Putamen (tissue), 1 donor: ENCODE measurements at regions not wholly inside any gene's neighbourhood (a gene's known extent, or its start where the extent isn't known, plus 50 kb on each side); places are given as distances from the start of the nearest gene placed in this dataset.
"Not testable (repeated sequence)": the region's sequence is repeated elsewhere in the genome, so short reads cannot be mapped to it uniquely, and the experiment has no call there.

Experiments used
- DNase-seq: peaks from one replicate; pipeline ENCODE4 v3.0.0-alpha.2; 2016; ENCODE audit warnings: low spot score

DNA sequence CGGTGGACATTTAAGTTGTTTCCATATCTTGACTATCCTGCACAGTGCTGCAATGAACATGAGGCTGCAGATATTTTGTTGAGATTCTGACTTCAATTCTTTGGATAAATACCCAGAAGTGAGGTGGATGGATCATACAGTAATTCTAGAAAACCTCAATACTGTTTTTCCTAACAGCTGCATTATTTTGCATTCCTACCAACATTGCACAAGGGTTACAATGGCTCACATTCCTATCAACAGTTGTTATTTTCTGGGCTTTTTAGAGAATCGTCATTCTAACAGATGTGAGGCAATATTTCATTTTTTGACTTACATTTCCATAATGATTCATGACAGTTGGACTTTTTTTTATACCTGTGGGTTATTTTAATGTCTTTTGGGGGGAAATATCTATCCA is 716.9 kb upstream of the ANO3 start:
- DNase-seq = no peak

DNA sequence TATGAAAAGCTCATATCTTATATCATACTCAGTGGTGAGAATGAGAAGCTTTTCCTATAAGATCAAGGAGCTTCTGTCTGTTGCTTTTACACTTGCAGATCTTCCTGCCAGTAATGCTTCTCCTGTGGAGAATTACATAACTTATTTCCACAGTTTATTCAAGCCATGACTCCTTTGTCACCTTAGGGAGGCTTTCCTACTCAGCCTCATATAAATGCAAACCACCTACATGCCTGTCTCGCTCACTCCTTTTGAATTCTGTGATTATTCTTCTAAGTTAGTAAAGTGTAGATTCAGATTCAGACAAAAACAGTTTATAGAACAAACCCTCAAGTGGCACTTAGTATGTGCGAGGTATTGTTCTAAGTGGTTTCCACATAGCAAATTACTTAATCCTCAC is 716.1 kb upstream of the ANO3 start:
- DNase-seq = peak; percentile 68

DNA sequence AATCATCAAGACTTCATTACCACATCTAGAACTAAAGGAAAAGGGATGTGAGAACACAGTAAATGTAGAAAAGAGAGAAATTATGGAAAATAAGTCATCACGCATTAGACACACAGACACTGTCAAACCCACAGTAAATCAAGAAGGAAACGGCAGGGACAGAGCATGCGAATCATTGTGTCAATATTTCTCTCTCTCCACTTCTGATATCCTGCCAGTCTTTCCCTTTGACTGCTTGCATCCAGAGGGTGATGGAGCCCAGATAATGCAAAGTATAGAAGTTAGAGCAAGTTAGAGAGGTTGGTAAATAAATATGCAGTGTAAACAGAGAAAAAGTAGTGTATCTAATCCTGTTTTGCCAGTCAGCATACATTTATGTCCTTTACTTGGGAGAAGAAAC is 706.8 kb upstream of the ANO3 start:
- DNase-seq = no peak

DNA sequence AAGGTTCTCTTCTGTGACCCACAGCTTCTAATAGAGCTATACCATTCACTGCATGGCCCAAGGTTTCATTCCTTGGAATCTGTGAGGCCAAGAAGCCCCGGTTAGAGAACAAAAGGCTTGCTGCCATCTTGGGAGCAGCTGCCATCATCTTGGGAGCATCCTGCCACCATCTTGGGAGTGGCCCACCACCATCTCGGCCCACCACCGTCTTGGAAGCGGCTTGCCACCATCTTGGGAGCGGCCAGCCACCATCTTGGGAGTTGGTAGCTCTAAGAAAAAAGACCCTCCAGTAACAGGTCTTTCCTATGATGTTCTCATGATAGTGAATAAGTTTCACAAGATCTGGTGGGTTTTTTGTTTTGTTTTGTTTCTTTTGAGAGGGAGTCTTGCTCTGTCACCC is 703.9 kb upstream of the ANO3 start:
- DNase-seq = no peak

DNA sequence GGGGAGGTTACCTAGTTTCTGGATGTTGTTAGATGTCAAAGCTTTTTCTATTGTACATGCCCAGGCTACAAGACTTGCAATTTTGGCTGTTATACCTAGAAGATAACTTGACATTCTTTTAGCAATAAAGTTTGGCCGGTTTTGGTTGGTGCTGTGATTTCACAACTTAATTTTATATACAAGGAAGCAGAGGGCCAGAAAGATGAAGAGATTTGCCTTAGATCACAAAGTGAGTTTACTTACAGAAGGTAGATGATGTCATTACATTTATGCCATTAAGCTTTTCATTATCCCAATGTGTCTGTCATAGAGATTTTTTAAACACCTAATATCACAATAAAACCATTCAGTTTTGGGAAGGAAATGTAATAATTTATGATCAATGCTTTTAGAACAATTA is 698.7 kb upstream of the ANO3 start:
- no peak for DNase-seq

DNA sequence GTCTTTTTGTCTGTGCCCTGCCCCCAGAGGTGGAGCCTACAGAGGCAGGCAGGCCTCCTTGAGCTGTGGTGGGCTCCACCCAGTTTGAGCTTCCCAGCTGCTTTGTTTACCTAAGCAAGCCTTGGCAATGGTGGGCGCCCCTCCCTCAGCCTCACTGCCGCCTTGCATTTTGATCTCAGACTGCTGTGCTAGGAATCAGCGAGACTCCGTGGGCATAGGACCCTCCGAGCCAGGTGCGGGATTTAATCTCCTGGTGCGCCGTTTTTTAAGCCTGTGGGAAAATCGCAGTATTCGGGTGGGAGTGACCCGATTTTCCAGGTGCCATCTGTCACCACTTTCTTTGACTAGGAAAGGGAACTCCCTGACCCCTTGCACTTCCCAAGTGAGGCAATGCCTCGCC is 682.7 kb upstream of the ANO3 start:
- not testable (repeated sequence) for DNase-seq

DNA sequence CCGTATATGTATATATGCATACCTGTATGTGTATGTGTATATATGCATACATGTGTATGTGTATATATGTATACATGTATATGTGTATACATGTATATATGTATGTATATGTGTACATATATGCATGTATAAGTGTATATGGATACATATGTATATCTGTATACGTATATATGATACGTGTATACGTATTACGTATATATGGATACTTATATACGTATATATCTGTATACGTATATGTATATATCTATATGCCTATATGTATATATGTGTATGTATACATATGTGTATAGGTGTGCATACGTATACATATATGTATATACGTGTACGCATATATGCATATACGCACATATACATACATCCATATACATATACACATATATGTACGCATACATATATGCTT is 681.6 kb upstream of the ANO3 start:
- no peak for DNase-seq

DNA sequence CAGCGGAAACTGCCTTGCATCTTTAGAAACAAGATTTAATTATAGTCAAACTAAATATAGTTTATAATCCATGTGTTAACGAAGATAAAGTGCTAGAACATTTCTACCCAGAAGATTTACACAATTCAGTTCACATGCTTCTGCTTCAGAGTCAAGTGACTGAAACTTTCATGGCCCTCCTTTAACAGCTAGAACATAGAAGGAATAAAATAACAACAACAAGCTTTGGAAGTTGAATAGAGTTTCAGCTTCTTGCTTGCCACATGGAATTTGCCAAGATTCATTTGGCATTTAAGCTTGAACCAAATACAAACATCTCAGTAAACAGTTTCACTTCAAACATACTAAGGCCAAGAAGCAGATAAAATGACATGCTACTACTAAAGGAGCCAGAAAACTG is 676.3 kb upstream of the ANO3 start:
- DNase-seq = no peak

DNA sequence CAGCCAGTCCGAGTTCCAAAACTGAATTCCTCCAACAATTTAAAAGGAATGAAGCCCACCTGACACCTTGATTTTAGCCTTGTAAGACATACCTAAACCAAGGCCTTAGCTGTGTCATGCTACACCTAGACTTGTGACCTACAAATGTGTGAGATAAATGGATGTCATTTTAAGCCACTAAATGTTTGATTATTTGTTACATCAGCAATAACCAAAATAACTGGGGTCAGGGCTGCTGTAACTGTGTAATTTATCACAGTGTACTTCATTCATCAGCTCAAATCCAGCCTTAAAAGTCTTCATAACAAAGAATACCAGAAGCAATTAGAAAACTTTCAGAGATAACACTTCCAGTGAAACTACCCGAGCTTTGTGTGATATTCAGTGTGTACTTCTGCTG is 673.0 kb upstream of the ANO3 start:
- DNase-seq = no peak

DNA sequence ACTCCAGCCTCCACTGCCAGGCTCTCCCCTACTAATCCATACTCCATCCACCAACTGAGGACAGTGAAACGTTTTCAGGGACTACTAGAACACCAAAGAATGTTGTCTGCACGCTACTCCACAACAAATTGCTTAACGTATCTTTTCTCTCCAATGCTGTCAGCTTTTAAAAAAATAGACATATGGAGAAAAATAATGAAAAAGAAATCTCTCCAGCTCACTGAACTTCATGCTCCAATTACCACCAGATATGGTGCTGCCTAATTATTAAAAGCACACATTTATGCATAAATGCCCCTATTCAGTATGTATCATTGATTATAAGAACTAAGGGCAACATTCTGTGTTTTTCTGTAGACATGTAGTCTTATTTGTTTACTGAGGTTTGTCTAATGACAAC is 672.2 kb upstream of the ANO3 start:
- no peak for DNase-seq

DNA sequence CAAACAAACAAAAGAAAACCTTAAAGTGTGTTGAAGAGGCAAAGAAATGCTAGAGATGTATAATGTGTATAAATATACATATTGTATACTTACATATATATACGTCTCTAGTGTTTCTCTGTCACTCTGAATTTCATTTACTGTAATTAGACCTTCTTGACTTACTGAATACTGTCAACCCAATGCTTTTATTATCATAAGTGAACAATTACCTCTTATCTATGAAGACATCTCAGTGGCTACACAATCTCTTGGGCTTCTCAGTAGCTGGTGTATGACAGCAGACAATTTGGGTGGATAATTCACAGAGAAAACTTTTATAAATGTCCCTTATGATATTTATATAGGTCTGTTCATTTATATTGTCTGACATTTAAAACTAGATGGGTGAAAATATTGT is 664.1 kb upstream of the ANO3 start:
- no peak for DNase-seq

DNA sequence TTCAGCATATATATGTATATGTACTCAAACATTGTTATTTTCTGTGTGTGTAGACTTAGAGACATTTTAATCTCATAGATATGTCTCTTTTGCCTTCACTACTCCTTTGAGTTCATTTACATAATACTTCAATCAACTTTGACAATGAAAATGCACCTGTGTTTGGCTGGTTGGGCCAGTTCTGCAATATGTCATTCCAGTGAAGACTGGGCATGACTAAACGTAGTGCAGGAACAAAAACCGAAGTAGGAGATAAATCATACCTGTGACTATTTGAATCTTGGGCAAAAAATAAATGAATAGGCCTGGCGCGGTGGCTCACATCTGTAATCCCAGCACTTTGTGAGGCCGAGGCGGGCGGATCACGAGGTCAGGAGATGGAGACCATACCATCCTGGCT is 640.0 kb upstream of the ANO3 start:
- no peak for DNase-seq

DNA sequence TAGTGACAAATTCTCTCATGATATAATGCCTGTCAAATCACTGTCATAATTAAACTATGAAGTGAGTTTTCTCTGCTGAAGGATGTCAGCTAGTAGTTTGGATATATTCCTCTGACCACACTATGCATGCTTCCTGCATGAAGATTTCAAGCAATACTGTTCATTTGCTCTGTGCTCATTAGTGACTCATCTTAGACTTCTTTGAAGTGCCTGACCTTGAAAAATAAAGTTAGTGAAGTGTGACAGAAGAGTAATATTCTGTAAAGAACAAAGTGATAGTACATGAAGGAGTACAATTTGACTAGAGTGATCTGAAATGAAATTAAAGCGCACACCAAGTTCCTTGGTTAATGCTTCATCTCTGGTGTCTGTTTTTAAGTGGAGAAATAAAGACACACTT is 629.5 kb upstream of the ANO3 start:
- no peak for DNase-seq

DNA sequence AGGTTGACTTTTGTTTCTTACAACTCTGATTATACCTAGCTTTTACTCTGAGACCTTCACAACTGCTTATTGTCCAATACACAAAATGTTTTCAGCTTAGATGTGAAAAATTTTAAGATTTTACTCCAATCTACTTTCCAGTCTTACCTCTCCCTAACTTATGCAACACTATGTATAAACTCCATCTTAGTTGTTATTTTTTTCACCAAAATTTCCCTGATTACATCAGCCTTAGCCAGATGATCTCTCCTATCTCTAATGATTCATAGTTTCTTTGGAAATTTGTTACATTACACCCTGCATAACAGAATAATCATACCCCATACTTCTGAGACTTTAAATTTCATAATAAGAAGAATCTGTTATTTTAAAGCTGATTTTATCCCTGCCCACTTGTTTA is 621.0 kb upstream of the ANO3 start:
- no peak for DNase-seq

DNA sequence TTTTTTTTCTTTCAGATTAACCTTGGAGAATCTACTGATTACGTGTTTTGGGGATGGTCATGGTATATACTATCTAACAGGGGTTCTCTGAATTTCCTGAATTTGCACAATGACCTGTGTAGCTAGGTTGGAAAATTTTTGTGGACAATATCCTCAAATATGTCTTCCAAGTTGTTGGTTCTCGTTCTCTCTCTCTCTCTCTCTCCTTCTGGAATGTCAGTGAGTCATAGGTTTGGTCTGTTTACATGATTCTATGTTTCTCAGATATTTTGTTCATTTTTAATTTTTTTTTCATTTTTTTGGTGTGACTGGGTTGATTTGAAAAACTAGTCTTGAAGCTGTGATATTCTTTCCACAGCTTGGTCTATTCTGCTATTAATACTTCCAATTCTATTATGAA is 604.0 kb upstream of the ANO3 start:
- DNase-seq = no peak

DNA sequence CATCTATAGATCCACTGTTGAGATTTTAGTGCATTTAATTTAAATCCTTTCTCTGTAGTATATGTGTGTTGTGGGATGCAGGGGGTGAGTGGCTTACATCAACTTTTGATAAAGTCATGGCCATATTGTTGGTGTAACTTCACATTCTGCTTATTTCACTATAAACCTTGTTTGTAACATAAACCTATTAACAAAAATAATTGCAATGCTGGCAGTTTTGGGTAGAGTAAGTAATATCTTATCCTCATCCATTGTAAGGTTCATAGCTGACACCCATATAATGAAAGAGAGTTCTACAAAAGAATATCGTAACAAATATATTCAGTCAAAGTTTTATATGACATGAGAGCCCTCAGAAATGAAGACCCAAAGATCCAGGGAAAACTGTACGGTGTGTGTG is 601.7 kb upstream of the ANO3 start:
- DNase-seq = no peak

DNA sequence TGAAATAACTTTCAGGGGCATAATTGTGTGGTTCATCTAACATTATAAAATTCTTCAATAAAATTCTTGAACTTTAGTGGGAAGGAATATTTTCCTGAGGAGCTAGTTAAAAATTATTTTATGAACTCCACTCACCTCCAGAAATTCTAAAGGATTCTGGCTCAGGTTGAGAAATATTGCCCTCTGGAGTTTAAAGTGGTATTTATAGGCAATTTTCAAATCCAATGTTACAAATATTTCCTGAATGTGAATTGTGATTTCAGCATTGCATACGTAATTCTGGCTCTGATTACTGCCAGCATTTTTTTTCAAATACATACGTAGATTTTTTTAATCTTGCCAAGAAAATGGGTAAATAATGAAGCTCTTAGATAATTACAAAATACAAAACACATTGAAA is 598.2 kb upstream of the ANO3 start:
- no peak for DNase-seq

DNA sequence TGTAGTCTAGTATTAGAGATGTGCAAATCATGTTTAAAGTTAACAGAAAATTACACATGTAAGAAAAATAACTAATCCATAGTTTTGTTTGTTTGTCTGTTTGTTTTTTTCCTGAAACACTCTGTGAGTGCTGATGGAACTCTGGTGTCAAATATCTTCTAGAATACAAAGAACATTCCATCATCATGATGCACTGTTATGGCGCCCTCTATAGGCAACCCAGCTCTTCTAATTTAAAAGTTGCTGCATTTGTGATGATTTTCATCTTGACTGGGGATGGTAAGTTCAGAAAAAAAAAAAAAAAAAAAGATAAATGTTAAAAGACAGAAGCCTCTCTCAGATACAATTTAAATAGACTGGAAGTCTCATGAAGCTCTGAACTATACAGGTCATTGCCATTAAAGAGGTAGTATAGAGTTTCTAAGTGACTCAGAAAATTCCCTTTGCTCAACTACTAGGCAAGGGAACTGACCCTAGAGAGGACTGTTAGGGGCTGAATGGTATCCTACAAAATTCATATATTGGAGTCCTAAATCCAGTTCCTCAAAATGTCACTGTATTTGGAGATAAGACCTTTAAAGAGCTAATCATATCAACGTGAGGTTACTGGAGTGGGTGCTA is 597.2 kb upstream of the ANO3 start:
- DNase-seq = no peak

DNA sequence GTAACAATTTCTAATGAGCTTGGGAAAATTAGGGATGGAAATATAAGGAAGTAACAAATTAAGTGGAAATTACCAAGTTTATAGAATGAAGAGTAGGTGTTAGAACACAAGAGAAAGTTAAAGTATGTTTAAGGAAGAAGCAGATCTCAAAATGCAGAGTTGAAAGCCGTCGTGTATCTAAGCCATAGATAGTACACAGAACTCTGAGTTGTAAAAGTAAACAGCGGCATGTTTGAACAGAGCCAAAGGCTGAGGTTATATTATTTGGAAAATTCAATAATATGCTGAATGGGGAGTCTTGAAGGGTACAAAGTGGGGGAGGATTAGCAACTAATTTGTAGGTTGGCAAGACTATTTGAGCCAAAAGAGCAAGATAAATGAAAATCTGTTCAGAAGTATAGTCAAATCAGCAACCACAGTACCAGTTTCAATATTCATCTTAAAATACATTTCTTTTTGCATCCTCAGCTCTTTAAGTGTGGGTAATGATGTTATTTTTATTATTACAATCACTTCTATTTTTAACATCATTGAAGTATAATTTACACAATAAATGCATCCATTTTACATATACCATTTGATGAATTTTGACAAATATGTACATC is 594.8 kb upstream of the ANO3 start:
- DNase-seq = no peak

DNA sequence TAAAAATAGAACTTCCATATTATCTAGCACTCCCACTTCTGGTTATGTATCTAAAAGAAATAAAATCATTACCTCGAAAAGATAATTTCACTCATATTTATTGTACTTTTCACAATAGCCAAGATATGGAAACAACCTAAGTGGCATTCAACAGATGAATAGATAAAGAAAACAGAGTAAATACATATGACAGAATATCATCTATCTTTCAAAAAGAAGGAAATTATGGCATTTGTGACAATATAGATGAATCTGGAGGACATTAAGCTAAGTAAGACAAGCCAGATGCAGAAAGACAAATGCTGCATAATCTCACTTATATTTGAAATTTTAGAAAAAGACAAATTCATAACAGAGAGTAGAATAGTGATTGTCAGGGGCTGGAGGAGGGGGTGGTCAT is 590.0 kb upstream of the ANO3 start:
- no peak for DNase-seq

DNA sequence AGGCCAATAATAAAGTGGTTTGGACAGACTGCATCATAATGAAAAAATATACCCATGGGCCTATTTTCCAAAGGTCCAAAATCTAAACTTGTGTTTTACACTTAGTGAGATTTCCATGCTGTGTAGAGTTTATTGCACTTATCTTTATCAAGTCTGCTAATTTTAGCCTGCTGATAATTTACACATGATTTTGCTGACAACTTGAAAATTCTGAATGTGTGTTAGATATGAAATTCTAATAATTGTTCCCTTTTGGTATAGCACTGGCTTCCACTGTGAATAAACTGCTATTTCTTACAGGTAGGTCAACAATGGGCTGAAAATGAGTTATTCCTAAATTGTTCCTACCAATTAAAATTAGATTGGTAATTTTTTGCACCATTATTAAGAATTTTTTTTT is 589.1 kb upstream of the ANO3 start:
- DNase-seq = no peak

DNA sequence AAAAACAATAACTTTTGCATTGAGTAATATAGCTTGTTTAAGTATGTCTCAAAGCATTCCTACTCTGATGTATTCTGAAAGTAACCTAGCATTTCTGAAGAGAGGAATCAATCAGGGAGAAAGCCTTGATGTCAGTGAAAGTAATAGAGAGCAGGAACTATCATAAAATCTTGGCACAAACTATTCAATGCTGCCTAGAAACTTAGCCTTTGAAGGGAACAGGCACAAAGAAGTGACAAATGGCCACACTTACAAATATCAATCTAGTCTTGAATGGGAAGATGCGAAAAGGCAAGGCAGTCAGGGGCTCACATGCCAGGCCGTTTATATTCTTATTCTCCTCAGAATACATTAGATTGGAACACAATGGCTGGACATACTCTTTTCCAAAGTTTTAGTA is 576.5 kb upstream of the ANO3 start:
- DNase-seq = no peak

DNA sequence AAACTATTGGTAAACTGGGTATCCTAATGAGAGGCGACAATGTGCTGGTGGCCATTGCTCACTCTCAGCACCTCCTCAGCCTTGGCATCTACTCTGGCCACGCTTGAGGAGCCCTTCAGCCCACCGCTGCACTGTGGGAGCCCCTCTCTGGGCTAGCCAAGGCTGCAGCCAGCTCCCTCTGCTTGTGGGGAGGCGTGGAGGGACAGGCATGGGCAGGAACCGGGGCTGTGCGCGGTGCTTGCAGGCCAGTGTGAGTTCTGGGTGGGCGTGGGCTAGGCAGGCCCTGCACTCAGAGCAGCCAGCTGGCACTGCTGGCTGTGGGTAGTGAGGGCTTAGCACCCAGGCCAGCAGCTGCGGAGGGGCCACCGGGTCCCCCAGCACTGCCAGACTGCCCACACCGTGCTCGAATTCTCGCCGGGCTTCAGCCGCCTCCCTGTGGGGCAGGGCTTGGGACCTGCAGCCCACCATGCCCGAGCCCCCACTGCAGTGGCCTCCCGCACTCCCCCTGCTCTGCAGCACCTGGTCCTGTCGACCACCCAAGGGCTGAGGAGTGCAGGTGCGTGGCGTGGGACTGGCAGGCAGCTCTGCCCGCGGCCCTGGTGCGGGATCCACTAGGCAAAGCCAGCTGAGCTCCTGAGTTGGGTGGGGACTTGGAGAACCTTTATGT is 575.9 kb upstream of the ANO3 start:
- no peak for DNase-seq

DNA sequence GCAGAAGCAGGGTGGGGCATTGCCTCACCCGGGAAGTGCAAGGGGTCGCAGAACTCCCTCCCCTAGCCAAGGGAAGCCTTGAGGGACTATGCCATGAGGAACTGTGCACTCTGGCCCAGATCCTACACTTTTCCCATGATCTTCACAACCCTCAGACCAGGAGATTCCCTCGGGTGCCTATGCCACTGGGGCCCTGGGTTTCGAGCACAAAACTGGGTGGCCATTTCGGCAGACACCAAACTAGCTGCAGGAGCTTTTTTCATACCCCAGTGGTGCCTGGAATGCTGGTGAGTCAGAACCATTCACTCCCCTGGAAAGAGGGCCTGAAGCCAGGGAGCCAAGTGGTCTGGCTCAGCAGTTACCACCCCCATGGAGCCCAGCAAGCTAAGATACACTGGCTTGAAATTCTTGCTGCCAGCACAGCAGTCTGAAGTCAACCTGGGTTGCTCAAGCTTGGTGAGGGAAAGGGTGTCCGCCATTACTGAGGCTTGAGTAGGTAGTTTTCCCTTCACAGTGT is 573.7 kb upstream of the ANO3 start:
- DNase-seq = no peak
